ENCODE measurements at regions not wholly inside any gene's neighbourhood (a gene's known extent, or its start where the extent isn't known, plus 50 kb on each side); places are given as distances from the start of the nearest gene placed in this dataset.

- TF ChIP-seq CTCF (IDR thresholded peaks at IDR 0.05; ENCODE audit: low read depth, low read length, missing control alignments), result no peak
- no peak overlapping the region for H3K4me3 ChIP-seq (ENCODE audit: low read depth, low read length)
- no peak for DNase-seq (ENCODE audit: low read depth)
- in situ Hi-C loops (cut with HindIII; ENCODE audit: low sequenced_read_pairs), result no loop called here
Observed at GRCh38 chr17:27216836-27217235, 77.1 kb upstream of the WSB1 start.

- no peak for DNase-seq (ENCODE audit: low read depth)
- in situ Hi-C loops (cut with HindIII; ENCODE audit: low sequenced_read_pairs), result no loop called here
- no peak overlapping the region for H3K4me3 ChIP-seq (ENCODE audit: low read depth, low read length)
- no peak for TF ChIP-seq CTCF (IDR thresholded peaks at IDR 0.05; ENCODE audit: low read depth, low read length, missing control alignments)
Observed at GRCh38 chr17:27217631-27218030, 76.3 kb upstream of the WSB1 start.

- DNase-seq (ENCODE audit: low read depth), result no peak
- no peak overlapping the region for H3K4me3 ChIP-seq (ENCODE audit: low read depth, low read length)
- TF ChIP-seq CTCF (IDR thresholded peaks at IDR 0.05; ENCODE audit: low read depth, low read length, missing control alignments), result no peak
- in situ Hi-C loops (cut with HindIII; ENCODE audit: low sequenced_read_pairs), result no loop called here
Observed at GRCh38 chr17:27218041-27218440, 75.9 kb upstream of the WSB1 start.

GRCh38 chr17:27218719-27219488, 75.0 kb upstream of the WSB1 start:
- in situ Hi-C loops (cut with HindIII; ENCODE audit: low sequenced_read_pairs), result no loop called here
- DNase-seq (ENCODE audit: low read depth), result no peak
- no peak overlapping the region for H3K4me3 ChIP-seq (ENCODE audit: low read depth, low read length)
- no peak for TF ChIP-seq CTCF (IDR thresholded peaks at IDR 0.05; ENCODE audit: low read depth, low read length, missing control alignments)

GRCh38 chr17:27222515-27222914, 71.4 kb upstream of the WSB1 start:
- DNase-seq (ENCODE audit: low read depth), result no peak
- no peak overlapping the region for H3K4me3 ChIP-seq (ENCODE audit: low read depth, low read length)
- in situ Hi-C loops (cut with HindIII; ENCODE audit: low sequenced_read_pairs), result no loop called here
- TF ChIP-seq CTCF (IDR thresholded peaks at IDR 0.05; ENCODE audit: low read depth, low read length, missing control alignments), result no peak

GRCh38 chr17:27224526-27225315, 69.2 kb upstream of the WSB1 start:
- in situ Hi-C loops (cut with HindIII; ENCODE audit: low sequenced_read_pairs), result no loop called here
- no peak overlapping the region for H3K4me3 ChIP-seq (ENCODE audit: low read depth, low read length)
- no peak for DNase-seq (ENCODE audit: low read depth)
- no peak for TF ChIP-seq CTCF (IDR thresholded peaks at IDR 0.05; ENCODE audit: low read depth, low read length, missing control alignments)
